Tibial nerve (tissue), 4 donors: ENCODE measurements at regions not wholly inside any gene's neighbourhood (a gene's known extent, or its start where the extent isn't known, plus 50 kb on each side); places are given as distances from the start of the nearest gene placed in this dataset.

Experiments
- EP300 ChIP-seq, 2 donors: sonication (generic); formaldehyde crosslinking; IDR thresholded peaks; one replicate each; pipeline ENCODE4 v1.6.1; 2017; ENCODE audit warnings: antibody characterized with exemption in 2 of 2, mild to moderate bottlenecking in 1 of 2
- TF ChIP-seq, protein P1 (sequence below), 5 experiments: fragments of 200-600 bp in 3 of 5; fragments of 450-650 bp in 2 of 5; sonication (generic) in 3 of 5; IDR thresholded peaks; one replicate each; pipeline ENCODE4 v1.5.1; 2016 to 2019; ENCODE audit warnings: antibody characterized with exemption in 5 of 5, mild to moderate bottlenecking in 3 of 5, moderate library complexity in 2 of 5

DNA sequence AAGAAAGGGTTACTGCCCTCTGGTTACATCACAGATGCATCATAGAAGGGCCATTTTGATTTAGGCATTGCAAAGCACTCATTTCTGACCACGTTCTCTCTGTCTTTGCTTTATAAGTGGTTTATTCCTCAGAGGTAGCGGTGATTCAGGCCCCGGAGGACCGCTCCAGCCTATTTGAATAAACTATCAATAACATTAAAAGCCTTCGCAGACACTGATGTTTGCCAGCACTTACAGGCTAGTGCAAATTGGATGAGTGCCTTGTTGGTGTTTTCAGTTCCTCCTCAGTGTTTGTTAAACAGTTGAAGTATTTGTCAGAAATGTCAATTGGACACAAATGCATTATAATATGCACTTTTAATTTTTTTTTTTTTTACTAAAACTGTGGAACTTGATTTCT lies 120.2 kb downstream of the RXFP2 start:
- TF ChIP-seq, protein P1, sequence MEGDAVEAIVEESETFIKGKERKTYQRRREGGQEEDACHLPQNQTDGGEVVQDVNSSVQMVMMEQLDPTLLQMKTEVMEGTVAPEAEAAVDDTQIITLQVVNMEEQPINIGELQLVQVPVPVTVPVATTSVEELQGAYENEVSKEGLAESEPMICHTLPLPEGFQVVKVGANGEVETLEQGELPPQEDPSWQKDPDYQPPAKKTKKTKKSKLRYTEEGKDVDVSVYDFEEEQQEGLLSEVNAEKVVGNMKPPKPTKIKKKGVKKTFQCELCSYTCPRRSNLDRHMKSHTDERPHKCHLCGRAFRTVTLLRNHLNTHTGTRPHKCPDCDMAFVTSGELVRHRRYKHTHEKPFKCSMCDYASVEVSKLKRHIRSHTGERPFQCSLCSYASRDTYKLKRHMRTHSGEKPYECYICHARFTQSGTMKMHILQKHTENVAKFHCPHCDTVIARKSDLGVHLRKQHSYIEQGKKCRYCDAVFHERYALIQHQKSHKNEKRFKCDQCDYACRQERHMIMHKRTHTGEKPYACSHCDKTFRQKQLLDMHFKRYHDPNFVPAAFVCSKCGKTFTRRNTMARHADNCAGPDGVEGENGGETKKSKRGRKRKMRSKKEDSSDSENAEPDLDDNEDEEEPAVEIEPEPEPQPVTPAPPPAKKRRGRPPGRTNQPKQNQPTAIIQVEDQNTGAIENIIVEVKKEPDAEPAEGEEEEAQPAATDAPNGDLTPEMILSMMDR (IDR thresholded peaks at IDR 0.05), result no peak
- no peak for TF ChIP-seq EP300 (IDR thresholded peaks at IDR 0.05)
